OCI-LY3 (cell line): ENCODE measurements at regions not wholly inside any gene's neighbourhood (a gene's known extent, or its start where the extent isn't known, plus 50 kb on each side); places are given as distances from the start of the nearest gene placed in this dataset.

Source experiments
- H2AFZ ChIP-seq: fragments of 200-600, 300-600 bp; shearing (Covaris generic); 2 replicates; pipeline ENCODE4 v1.6.0; 2014; ENCODE audit warnings: antibody characterized with exemption, low read depth, low read length
- H3K27ac ChIP-seq: fragments of 200-600, 300-600 bp; sonication (generic); 2 replicates; pipeline ENCODE4 v1.5.1; 2014; ENCODE audit warnings: mild to moderate bottlenecking, low read length, moderate library complexity, mixed read lengths
- H3K27me3 ChIP-seq: fragments of 200-600, 300-600 bp; sonication (generic); 2 replicates; pipeline ENCODE4 v1.6.1; 2014; ENCODE audit warnings: low read depth, low read length, mixed read lengths
- H3K36me3 ChIP-seq: fragments of 200-600, 300-600 bp; sonication (generic); replicated peaks from 2 replicates; pipeline ENCODE3; 2014; ENCODE audit warnings: low read depth, low read length, mixed read lengths
- H3K4me1 ChIP-seq: fragments of 300-600, 200-600 bp; sonication (generic); 2 replicates; pipeline ENCODE4 v1.6.1; 2014; ENCODE audit warnings: low read length, mixed read lengths
- H3K4me2 ChIP-seq: fragments of 200-600, 300-600 bp; sonication (generic); 2 replicates; pipeline ENCODE4 v1.6.1; 2014; ENCODE audit warnings: low read length, mixed read lengths
- H3K4me3 ChIP-seq: fragments of 300-600, 200-600 bp; sonication (generic); 2 replicates; pipeline ENCODE4 v1.5.1; 2014; ENCODE audit warnings: antibody characterized with exemption, mild to moderate bottlenecking, low read length, moderate library complexity
- H3K79me2 ChIP-seq: fragments of 300-600, 200-600 bp; shearing (Covaris generic); 2 replicates; pipeline ENCODE4 v1.6.1; 2014; ENCODE audit warnings: mild to moderate bottlenecking, low read length, mixed read lengths
- H3K9ac ChIP-seq: fragments of 300-600, 200-600 bp; shearing (Covaris generic); 2 replicates; pipeline ENCODE4 v1.6.0; 2014; ENCODE audit warnings: mild to moderate bottlenecking, low read length, moderate library complexity
- H3K9me3 ChIP-seq: fragments of 200-600, 300-600 bp; shearing (Covaris generic); 2 replicates; pipeline ENCODE4 v1.6.1; 2014; ENCODE audit warnings: low read length, mixed read lengths; ENCODE audit not compliant: insufficient read depth
- H4K20me1 ChIP-seq: fragments of 200-600, 300-600 bp; sonication (generic); 2 replicates; pipeline ENCODE4 v1.6.1; 2016; ENCODE audit warnings: low read length, mixed read lengths; ENCODE audit not compliant: insufficient read depth
- EZH2phosphoT487 ChIP-seq: fragments of 200-600 bp; shearing (Covaris generic); IDR thresholded peaks from 2 replicates; pipeline ENCODE4 v1.6.1; 2018; ENCODE audit warnings: antibody characterized with exemption, mixed run types, low read depth
- TF ChIP-seq, protein P1 (sequence below): fragments of 200-600, 300-600 bp; sonication (generic); IDR thresholded peaks from 2 replicates; pipeline ENCODE4 v1.5.1; 2014; ENCODE audit warnings: antibody characterized with exemption, low read length, low read depth

DNA sequence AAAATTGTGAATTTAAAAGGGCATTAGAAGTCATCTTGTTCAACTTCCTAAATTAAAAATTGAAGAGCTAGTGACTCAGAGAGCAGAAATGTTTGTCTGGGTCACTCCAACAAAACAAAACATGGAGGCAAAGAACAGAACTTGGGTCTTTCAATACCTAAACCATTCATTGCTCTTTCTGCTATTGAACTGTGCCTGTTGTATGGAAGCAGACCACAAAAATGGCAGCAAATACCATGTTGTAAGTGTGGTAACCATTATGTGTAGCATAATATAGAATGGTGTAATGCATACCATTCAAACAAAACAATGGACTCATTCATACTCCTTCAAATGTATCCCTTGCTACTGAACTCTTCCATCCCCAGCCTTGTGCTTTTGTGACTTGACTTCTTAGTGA lies 360.2 kb upstream of the NRG3 start:
- Histone ChIP-seq H2AFZ (no peak overlapping the region), H3K4me1 (no peaks in the 10 kb centered on the region), H3K9ac (no peak overlapping the region), H3K79me2 (no peaks in the 10 kb centered on the region), H3K4me2 (no peak overlapping the region), H3K4me3 (no peak overlapping the region), H3K27ac (no peak overlapping the region), H3K36me3 (no peaks in the 10 kb centered on the region), H3K27me3 (no peaks in the 10 kb centered on the region), H3K9me3 (no peaks in the 10 kb centered on the region), H4K20me1 (no peaks in the 10 kb centered on the region)
- TF ChIP-seq EZH2phosphoT487 = no peak
- TF ChIP-seq, protein P1, sequence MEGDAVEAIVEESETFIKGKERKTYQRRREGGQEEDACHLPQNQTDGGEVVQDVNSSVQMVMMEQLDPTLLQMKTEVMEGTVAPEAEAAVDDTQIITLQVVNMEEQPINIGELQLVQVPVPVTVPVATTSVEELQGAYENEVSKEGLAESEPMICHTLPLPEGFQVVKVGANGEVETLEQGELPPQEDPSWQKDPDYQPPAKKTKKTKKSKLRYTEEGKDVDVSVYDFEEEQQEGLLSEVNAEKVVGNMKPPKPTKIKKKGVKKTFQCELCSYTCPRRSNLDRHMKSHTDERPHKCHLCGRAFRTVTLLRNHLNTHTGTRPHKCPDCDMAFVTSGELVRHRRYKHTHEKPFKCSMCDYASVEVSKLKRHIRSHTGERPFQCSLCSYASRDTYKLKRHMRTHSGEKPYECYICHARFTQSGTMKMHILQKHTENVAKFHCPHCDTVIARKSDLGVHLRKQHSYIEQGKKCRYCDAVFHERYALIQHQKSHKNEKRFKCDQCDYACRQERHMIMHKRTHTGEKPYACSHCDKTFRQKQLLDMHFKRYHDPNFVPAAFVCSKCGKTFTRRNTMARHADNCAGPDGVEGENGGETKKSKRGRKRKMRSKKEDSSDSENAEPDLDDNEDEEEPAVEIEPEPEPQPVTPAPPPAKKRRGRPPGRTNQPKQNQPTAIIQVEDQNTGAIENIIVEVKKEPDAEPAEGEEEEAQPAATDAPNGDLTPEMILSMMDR = no peak

DNA sequence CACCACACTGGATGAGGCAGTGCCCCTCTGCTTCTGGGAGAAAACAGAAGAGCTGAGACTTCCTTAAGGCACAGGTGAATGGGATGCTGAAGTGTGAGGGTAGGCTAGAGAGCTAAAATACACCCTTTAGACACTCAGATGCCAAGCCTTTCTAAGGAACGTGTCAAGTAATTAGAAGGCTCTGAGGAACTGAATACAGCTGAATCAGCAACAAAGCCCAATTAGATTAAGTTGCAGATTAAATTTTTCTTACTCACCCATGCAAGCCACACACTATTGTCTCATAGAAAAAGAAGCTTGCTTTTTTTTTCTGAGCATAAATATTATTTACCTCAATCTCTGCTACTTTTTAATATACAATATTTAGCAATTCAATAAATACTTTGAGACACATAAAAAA lies 354.3 kb upstream of the NRG3 start:
- no peak overlapping the region for H3K4me3 ChIP-seq
- no peaks in the 10 kb centered on the region for H4K20me1 ChIP-seq
- H2AFZ ChIP-seq = no peak overlapping the region

GRCh38 chr10:81524467-81524866 lies 350.5 kb upstream of the NRG3 start:
- H3K9me3 ChIP-seq = no peaks in the 10 kb centered on the region
- no peak for TF ChIP-seq EZH2phosphoT487
- TF ChIP-seq, protein P1 = no peak

More for the DNA sequence above, 354.3 kb upstream of the NRG3 start:
- no peaks in the 10 kb centered on the region for H3K36me3 ChIP-seq
- no peak overlapping the region for H3K4me2 ChIP-seq
- H3K27ac ChIP-seq = no peak overlapping the region
- no peaks in the 10 kb centered on the region for H3K9me3 ChIP-seq
- H3K4me1 ChIP-seq = no peaks in the 10 kb centered on the region
- TF ChIP-seq, protein P1 = no peak
- TF ChIP-seq EZH2phosphoT487 = no peak
- H3K27me3 ChIP-seq = no peaks in the 10 kb centered on the region
- H3K79me2 ChIP-seq = no peaks in the 10 kb centered on the region
- no peak overlapping the region for H3K9ac ChIP-seq

DNA sequence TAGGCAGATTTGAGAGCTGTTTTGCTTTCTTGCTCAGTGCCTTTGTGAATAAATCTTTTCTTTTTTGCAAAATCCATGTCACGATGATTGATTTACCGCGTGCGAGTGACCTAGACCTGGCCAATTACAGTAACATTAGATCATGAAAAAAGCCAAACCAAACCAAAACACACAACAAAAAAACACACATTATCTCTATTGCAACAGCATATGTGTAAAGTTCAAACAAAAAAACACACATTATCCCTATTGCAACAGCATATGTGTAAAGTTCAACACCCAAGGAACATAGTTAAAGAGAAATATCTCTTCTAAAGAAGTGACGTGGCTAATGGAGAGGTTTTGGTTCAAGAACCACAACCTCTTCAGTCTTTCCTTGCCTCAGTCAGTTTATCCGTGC lies 342.6 kb upstream of the NRG3 start:
- Histone ChIP-seq H3K27me3 (no peaks in the 10 kb centered on the region), H3K27ac (no peak overlapping the region), H3K9ac (no peak overlapping the region), H3K79me2 (no peaks in the 10 kb centered on the region), H3K9me3 (no peaks in the 10 kb centered on the region), H4K20me1 (no peaks in the 10 kb centered on the region), H3K4me2 (no peak overlapping the region), H2AFZ (no peak overlapping the region), H3K36me3 (no peaks in the 10 kb centered on the region), H3K4me1 (no peaks in the 10 kb centered on the region), H3K4me3 (no peak overlapping the region)
- no peak for TF ChIP-seq EZH2phosphoT487
- TF ChIP-seq, protein P1 = no peak

More at GRCh38 chr10:81524467-81524866, 350.5 kb upstream of the NRG3 start:
- Histone ChIP-seq H3K36me3 (no peaks in the 10 kb centered on the region), H3K27ac (no peak overlapping the region), H3K4me2 (no peak overlapping the region), H3K27me3 (no peaks in the 10 kb centered on the region), H3K9ac (no peak overlapping the region), H3K79me2 (no peaks in the 10 kb centered on the region), H3K4me1 (no peaks in the 10 kb centered on the region), H2AFZ (no peak overlapping the region), H4K20me1 (no peaks in the 10 kb centered on the region), H3K4me3 (no peak overlapping the region)
